ENCODE measurements at regions not wholly inside any gene's neighbourhood (a gene's known extent, or its start where the extent isn't known, plus 50 kb on each side); places are given as distances from the start of the nearest gene placed in this dataset.

DNA sequence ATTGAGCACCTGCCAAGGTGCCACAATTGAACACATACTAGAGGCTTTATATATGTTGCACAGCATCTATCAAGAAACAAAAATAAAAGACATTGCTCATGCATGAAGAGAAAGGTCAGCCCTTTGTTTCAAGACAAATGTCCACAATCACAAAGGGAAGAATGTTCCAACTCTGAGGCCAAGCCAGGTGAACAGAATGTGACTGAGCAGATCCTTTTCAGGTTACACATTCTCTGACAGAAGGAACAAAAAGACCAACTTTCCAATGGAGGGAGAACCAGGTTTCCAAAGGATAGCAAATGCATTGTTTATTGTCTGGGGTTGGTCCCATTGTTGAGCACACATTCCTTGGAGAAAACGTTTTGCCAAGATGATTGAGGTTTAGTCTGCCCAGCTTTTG, 50.2 kb upstream of the FAM174B start:
- no peaks in the 10 kb centered on the region for H4K20me1 ChIP-seq (replicated peaks in 1 of 2; ENCODE audit: control insufficient read depth in 1 of 2, insufficient read depth in 2 of 2, low read length in 2 of 2)
- no peak overlapping the region for H3K14ac ChIP-seq (ENCODE audit: insufficient read length)
- no peak overlapping the region for H3K27ac ChIP-seq (ENCODE audit: low read depth, low read length)
- H3K79me1 ChIP-seq (ENCODE audit: low read depth, low read length): no peaks in the 10 kb centered on the region
- no peak overlapping the region for H2BK12ac ChIP-seq (ENCODE audit: low read depth, low read length)
- no peak overlapping the region for H2AK5ac ChIP-seq (ENCODE audit: low read depth, low read length)
- H3K23me2 ChIP-seq (ENCODE audit: low read depth, low read length): no peaks in the 10 kb centered on the region
- H3K4me2 ChIP-seq (ENCODE audit: insufficient read depth in 1 of 2, low read depth in 2 of 2, low read length in 2 of 2): no peak overlapping the region
- no peaks in the 10 kb centered on the region for H3K36me3 ChIP-seq (ENCODE audit: control insufficient read depth in 2 of 4, insufficient read depth in 4 of 4, low read length in 3 of 4)
- H3K4ac ChIP-seq (replicated peaks; ENCODE audit: insufficient read length, low read depth, low read length): no peak overlapping the region
- H3K9me3 ChIP-seq (ENCODE audit: insufficient read depth in 2 of 2, low read depth in 1 of 2, low read length in 1 of 2): no peaks in the 10 kb centered on the region
- H4K8ac ChIP-seq (ENCODE audit: extremely low read depth, insufficient read depth, low read length): no peak overlapping the region
- H3K56ac ChIP-seq (replicated peaks; ENCODE audit: insufficient read length, low read depth, low read length): no peak overlapping the region
- no peak overlapping the region for H3K23ac ChIP-seq (ENCODE audit: insufficient read length)
- H3K4me3 ChIP-seq (ENCODE audit: extremely low read depth in 1 of 4, insufficient read depth in 2 of 4, low read depth in 3 of 4, low read length in 4 of 4): no peak overlapping the region
- H2BK20ac ChIP-seq (ENCODE audit: low read length): no peak overlapping the region
- peaks cover 0 to 2% (median 0%) of the 10 kb centered on the region in 4 experiments; a peak in 1 of 7 replicates for H3K4me1 ChIP-seq (replicated peaks in 1 of 4; ENCODE audit: control insufficient read depth in 3 of 4, insufficient read depth in 4 of 4, low read length in 3 of 4)
- H2BK15ac ChIP-seq (ENCODE audit: low read length): no peak overlapping the region
- CTCF ChIA-PET (ENCODE audit: partially characterized antibody): interaction anchor here (0.7 to 9.0 kb wide), 4 partner anchors 9 to 23 kb away, joined by 3 to 67 read pairs (median 7); no protein-coding TSS in a partner anchor
- H4K5ac ChIP-seq (ENCODE audit: insufficient read length, low read depth, low read length): no peak overlapping the region
- H2BK120ac ChIP-seq (replicated peaks; ENCODE audit: low read depth, low read length): no peak overlapping the region
- H2BK5ac ChIP-seq (ENCODE audit: low read depth, low read length): no peak overlapping the region
- H3K79me2 ChIP-seq (ENCODE audit: control insufficient read depth in 1 of 2, insufficient read depth in 2 of 2, low read length in 2 of 2): no peaks in the 10 kb centered on the region
- H3K27me3 ChIP-seq (replicated peaks in 1 of 4; ENCODE audit: control insufficient read depth in 3 of 4, extremely low read depth in 1 of 4, insufficient read depth in 3 of 4, low read length in 3 of 4): peaks cover 0 to 4% (median 0%) of the 10 kb centered on the region in 4 experiments; a peak in 4 of 7 replicates
- H3K9ac ChIP-seq (replicated peaks in 1 of 4; ENCODE audit: extremely low read depth in 1 of 4, low read depth in 3 of 4, low read length in 3 of 4): no peak overlapping the region
- WGBS, 2 experiments (ENCODE audit: extremely low coverage in 1 of 2, insufficient coverage in 1 of 2, insufficient read length in 1 of 2, insufficient replicate concordance in 2 of 2, low coverage in 1 of 2, low lambda C conversion rate in 2 of 2, missing lambda C conversion rate in 1 of 2): 45% methylated on average over 1 of the region's 1 CpG; no CpG with 5 or more reads in 1 of the 2 experiments
- H4K91ac ChIP-seq (replicated peaks; ENCODE audit: insufficient read length, low read length): no peak overlapping the region
- no peak overlapping the region for H2AFZ ChIP-seq (ENCODE audit: low read length)
- DNase-seq (ENCODE audit: low read depth in 1 of 2, low spot score in 2 of 2) (no peak), FAIRE-seq (no peak)
- 0 out of 2 replicates have a peak overlapping the region, but pooled peaks have one; percentile 27 for H3K18ac ChIP-seq (ENCODE audit: extremely low read depth, low read length)
- POLR2A ChIA-PET (ENCODE audit: partially characterized antibody): no interaction called here
- TF ChIP-seq KDM5A (IDR thresholded peaks at IDR 0.05; ENCODE audit: low read length) (no peak), CBX8 (IDR thresholded peaks at IDR 0.05; ENCODE audit: borderline replicate concordance, low read depth, low read length) (no peak), SRF (IDR thresholded peaks at IDR 0.05; ENCODE audit: low read depth, low read length) (no peak)
